ENCODE measurements at regions not wholly inside any gene's neighbourhood (a gene's known extent, or its start where the extent isn't known, plus 50 kb on each side); places are given as distances from the start of the nearest gene placed in this dataset.

DNA sequence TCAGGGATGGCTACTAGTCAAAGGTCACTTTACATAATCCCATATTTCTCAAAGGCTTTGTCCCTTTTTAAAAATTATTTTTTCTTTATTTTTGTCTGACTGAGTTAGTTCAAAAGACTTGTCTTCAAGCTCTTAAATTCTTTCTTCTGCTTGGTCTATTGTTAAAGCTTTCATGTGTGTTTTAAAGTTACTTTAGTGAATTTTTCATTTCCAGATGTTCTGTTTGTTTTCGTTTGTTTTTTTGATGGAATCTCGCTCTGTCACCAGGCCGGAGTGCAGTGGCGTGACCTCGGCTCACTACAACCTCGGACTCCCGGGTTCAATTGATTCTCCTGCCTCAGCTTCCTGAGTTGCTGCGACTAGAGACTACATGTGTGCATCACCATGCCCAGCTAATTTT, 55.0 kb upstream of the SNCAIP start:
- in situ Hi-C loops (cut with HindIII; ENCODE audit: low sequenced_read_pairs), result no loop called here
- H3K4me3 ChIP-seq (ENCODE audit: low read depth, low read length), result no peak overlapping the region
- no peak for DNase-seq (ENCODE audit: low read depth, low spot score)
- TF ChIP-seq, protein P1, sequence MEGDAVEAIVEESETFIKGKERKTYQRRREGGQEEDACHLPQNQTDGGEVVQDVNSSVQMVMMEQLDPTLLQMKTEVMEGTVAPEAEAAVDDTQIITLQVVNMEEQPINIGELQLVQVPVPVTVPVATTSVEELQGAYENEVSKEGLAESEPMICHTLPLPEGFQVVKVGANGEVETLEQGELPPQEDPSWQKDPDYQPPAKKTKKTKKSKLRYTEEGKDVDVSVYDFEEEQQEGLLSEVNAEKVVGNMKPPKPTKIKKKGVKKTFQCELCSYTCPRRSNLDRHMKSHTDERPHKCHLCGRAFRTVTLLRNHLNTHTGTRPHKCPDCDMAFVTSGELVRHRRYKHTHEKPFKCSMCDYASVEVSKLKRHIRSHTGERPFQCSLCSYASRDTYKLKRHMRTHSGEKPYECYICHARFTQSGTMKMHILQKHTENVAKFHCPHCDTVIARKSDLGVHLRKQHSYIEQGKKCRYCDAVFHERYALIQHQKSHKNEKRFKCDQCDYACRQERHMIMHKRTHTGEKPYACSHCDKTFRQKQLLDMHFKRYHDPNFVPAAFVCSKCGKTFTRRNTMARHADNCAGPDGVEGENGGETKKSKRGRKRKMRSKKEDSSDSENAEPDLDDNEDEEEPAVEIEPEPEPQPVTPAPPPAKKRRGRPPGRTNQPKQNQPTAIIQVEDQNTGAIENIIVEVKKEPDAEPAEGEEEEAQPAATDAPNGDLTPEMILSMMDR (IDR thresholded peaks at IDR 0.05; ENCODE audit: low read depth, low read length), result no peak

DNA sequence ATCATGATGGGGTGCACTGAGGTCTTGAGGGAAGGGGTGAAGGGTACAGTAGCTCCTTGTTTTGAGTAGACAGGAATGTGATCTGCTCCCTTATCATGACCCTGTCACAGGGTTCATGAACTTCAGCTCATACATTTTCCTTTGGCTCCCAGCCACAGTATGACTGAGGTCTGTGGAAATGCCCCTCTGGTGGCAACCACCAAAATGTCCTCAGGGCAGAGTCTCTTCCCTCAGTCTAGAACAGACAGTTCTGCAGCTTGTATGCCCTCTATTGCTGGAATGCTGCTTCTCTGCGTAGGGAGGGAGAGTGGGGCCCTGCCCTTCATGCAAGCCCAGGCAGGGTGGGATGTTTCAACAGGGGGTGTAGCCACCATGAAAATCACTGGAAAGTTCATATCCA, 53.8 kb upstream of the SNCAIP start:
- in situ Hi-C loops (cut with HindIII; ENCODE audit: low sequenced_read_pairs), result no loop called here
- TF ChIP-seq, protein P1 (IDR thresholded peaks at IDR 0.05; ENCODE audit: low read depth, low read length), result no peak
- no peak for DNase-seq (ENCODE audit: low read depth, low spot score)
- H3K4me3 ChIP-seq (ENCODE audit: low read depth, low read length), result no peak overlapping the region

DNA sequence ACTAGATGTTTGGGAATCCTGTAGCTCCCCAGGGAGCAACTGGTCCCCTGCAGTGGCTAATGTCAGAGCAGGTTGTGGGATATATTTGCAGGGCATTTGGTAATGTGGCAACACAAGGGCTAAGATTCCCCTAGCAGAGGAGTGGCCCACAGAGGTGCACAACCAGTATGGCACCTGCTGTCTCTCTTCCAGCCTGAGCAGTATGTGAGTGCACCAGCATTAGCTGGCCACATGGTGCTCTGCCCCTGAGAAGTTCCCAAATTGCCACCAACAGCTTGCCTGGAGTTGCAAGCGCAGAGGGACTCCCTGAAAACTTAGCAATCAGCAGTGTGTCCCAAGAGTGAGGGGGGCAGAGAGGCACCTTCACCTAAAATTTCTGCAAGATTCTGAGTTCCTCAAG, 53.2 kb upstream of the SNCAIP start:
- in situ Hi-C loops (cut with HindIII; ENCODE audit: low sequenced_read_pairs), result no loop called here
- no peak overlapping the region for H3K4me3 ChIP-seq (ENCODE audit: low read depth, low read length)
- DNase-seq (ENCODE audit: low read depth, low spot score), result no peak
- TF ChIP-seq, protein P1 (IDR thresholded peaks at IDR 0.05; ENCODE audit: low read depth, low read length), result no peak

DNA sequence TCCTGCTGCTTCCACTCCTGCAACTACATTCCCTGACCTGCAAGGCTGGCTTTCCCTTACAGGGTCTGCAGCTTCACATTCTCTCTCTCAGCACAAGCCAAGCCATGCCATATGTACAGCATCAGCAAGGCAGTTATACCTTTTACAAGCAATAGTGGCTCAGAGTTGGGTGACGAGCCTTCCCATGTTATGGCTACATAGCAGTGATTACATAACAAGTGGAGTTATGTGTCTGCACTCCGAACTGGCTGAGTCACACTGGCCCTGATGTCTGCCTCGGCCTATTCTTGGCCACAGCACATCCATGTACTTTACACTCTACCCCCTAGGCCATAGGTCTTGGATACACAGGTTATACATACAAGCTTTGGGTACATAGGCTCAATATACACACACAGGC, 52.0 kb upstream of the SNCAIP start:
- TF ChIP-seq, protein P1 (IDR thresholded peaks at IDR 0.05; ENCODE audit: low read depth, low read length), result no peak
- no peak overlapping the region for H3K4me3 ChIP-seq (ENCODE audit: low read depth, low read length)
- in situ Hi-C loops (cut with HindIII; ENCODE audit: low sequenced_read_pairs), result no loop called here
- DNase-seq (ENCODE audit: low read depth, low spot score), result peak; percentile 80

DNA sequence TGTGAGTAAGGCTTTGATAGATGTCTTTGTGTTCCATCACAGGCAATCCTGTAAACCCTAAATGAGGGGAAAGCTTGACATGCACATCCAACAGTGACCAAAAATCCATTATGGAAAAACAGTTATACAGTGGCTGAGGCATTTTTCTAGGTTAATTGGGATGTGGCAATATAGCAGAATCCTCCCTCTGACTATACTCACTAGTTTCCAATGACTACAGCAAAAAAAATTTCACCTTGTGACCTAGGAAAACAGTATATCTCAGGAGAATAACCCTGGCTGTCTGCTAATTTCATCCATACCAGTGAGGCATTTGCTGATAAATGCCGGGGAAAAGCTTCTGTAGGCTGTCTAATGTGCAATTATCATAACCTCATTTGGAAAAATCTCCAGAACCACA, 49.9 kb upstream of the SNCAIP start:
- TF ChIP-seq, protein P1 (IDR thresholded peaks at IDR 0.05; ENCODE audit: low read depth, low read length), result no peak
- H3K4me3 ChIP-seq (ENCODE audit: low read depth, low read length), result no peak overlapping the region
- in situ Hi-C loops (cut with HindIII; ENCODE audit: low sequenced_read_pairs), result no loop called here
- peak; percentile 23 for DNase-seq (ENCODE audit: low read depth, low spot score)
